22Rv1 (cell line): ENCODE measurements at regions not wholly inside any gene's neighbourhood (a gene's known extent, or its start where the extent isn't known, plus 50 kb on each side); places are given as distances from the start of the nearest gene placed in this dataset.
"Not testable (repeated sequence)": the region's sequence is repeated elsewhere in the genome, so short reads cannot be mapped to it uniquely, and the experiment has no call there.

Experiments used
- H3K27ac ChIP-seq: fragments of 450-650 bp; 2 replicates; pipeline ENCODE4 v1.5.1; 2017
- CTCF ChIP-seq: fragments of 450-650 bp; IDR thresholded peaks from 2 replicates; pipeline ENCODE4 v1.5.1; 2017; ENCODE audit warnings: mild to moderate bottlenecking
- ZFX ChIP-seq: fragments of 450-650 bp; IDR thresholded peaks from 2 replicates; pipeline ENCODE4 v1.6.1; 2017; ENCODE audit warnings: antibody characterized with exemption, borderline replicate concordance

GRCh38 chr5:62093411-62093810, 212.6 kb upstream of the KIF2A start:
- H3K27ac ChIP-seq, result no peak overlapping the region
- TF ChIP-seq ZFX (no peak), CTCF (no peak)

- no peak overlapping the region for H3K27ac ChIP-seq
- TF ChIP-seq CTCF (no peak), ZFX (no peak)
Measured at GRCh38 chr5:62093976-62094375, 212.0 kb upstream of the KIF2A start.

GRCh38 chr5:62097361-62097760, 208.6 kb upstream of the KIF2A start:
- TF ChIP-seq CTCF, result no peak
- no peak for TF ChIP-seq ZFX

GRCh38 chr5:62100201-62100600, 205.8 kb upstream of the KIF2A start:
- no peak for TF ChIP-seq CTCF
- TF ChIP-seq ZFX, result no peak

More at GRCh38 chr5:62097361-62097760, 208.6 kb upstream of the KIF2A start:
- no peak overlapping the region for H3K27ac ChIP-seq

GRCh38 chr5:62103863-62104262, 202.1 kb upstream of the KIF2A start:
- not testable (repeated sequence) for H3K27ac ChIP-seq

More at GRCh38 chr5:62100201-62100600, 205.8 kb upstream of the KIF2A start:
- H3K27ac ChIP-seq, result no peak overlapping the region

- TF ChIP-seq CTCF (no peak), ZFX (no peak)
- no peak overlapping the region for H3K27ac ChIP-seq
Measured at GRCh38 chr5:62111428-62111827, 194.6 kb upstream of the KIF2A start.

GRCh38 chr5:62112689-62113228, 193.2 kb upstream of the KIF2A start:
- no peak overlapping the region for H3K27ac ChIP-seq
- no peak for TF ChIP-seq ZFX
- TF ChIP-seq CTCF, result no peak

GRCh38 chr5:62115014-62115413, 191.0 kb upstream of the KIF2A start:
- TF ChIP-seq ZFX (no peak), CTCF (no peak)
- H3K27ac ChIP-seq, result no peak overlapping the region
